Choroid plexus epithelial cell (primary cell): ENCODE measurements at regions not wholly inside any gene's neighbourhood (a gene's known extent, or its start where the extent isn't known, plus 50 kb on each side); places are given as distances from the start of the nearest gene placed in this dataset.
A peak's percentile ranks its signal among the peaks of the same experiment; 100 is the strongest.

Experiments
- DNase-seq: peaks from one replicate; pipeline ENCODE4 v3.0.0-alpha.2; 2010; ENCODE audit warnings: low read depth
- H3K4me3 ChIP-seq: 2 replicates; pipeline ENCODE4 v1.5.1; 2011; ENCODE audit warnings: low read depth, mild to moderate bottlenecking, control low read depth, low read length, moderate library complexity
- TF ChIP-seq, protein P1 (sequence below): conservative IDR thresholded peaks from 2 replicates; pipeline ENCODE4 v1.5.1; 2011; ENCODE audit warnings: low read depth, mild to moderate bottlenecking, control low read depth, inconsistent platforms, low read length, moderate library complexity

DNA sequence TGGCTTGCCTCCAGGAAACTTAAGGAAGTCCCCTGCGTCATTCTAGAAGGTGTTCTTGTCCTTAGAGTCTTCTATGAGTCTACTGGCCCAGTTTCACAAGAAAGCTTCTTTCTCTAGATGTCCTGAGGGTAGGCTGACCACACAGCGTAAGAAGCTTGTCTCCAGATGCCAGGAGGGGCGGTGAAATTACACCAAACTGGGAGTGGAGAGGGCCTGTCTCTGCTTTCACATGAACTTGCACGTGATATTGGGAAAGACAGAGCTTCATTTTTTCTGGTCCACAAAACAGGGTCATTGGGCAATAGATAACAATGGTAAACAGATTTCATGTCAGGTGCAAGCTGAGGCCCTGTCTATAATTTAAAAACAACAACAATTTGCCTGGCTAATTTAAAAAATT, 85.7 kb upstream of the TBX3 start:
- TF ChIP-seq, protein P1, sequence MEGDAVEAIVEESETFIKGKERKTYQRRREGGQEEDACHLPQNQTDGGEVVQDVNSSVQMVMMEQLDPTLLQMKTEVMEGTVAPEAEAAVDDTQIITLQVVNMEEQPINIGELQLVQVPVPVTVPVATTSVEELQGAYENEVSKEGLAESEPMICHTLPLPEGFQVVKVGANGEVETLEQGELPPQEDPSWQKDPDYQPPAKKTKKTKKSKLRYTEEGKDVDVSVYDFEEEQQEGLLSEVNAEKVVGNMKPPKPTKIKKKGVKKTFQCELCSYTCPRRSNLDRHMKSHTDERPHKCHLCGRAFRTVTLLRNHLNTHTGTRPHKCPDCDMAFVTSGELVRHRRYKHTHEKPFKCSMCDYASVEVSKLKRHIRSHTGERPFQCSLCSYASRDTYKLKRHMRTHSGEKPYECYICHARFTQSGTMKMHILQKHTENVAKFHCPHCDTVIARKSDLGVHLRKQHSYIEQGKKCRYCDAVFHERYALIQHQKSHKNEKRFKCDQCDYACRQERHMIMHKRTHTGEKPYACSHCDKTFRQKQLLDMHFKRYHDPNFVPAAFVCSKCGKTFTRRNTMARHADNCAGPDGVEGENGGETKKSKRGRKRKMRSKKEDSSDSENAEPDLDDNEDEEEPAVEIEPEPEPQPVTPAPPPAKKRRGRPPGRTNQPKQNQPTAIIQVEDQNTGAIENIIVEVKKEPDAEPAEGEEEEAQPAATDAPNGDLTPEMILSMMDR: no peak
- no peak overlapping the region for H3K4me3 ChIP-seq
- no peak for DNase-seq

DNA sequence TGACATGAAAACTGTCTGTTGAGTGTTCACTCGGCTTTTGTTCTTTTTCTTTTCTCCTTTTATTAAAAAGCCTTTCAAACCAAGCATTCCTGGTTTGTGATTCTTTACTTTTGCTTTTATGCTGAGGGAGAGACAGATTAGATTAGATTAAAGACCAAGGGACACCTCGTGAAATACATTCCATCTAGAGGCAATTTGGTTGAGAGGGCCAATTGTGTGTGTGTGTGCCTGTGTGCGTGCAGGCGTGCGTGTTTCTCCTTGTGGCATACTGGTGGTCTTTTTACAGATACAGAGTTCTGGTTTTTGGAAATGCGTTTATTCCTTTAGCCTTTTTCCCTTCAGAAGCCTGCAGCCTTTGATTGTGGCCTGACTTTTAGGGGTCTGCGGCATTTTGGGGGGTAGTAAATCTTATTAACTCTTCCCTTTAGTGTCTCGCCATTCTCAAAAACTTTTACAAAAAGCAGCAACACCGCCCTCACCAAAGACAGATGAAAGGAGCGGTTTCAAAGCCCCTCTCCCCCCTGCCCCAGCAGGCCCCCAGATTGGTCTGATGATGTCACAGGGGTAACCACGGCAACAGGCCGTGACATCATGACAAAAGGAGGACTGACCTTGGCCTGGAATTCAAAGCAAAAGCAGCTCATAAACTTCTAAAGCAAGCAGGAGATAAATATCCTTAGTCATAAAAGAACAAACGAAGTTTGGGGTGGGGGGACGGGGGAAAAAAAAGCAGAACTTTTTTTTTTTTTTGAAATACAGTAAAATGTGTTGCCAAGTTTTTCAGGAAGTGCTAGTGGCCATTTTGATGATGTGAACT, 84.1 kb upstream of the TBX3 start:
- no peak overlapping the region for H3K4me3 ChIP-seq
- TF ChIP-seq, protein P1: no peak
- DNase-seq: no peak

DNA sequence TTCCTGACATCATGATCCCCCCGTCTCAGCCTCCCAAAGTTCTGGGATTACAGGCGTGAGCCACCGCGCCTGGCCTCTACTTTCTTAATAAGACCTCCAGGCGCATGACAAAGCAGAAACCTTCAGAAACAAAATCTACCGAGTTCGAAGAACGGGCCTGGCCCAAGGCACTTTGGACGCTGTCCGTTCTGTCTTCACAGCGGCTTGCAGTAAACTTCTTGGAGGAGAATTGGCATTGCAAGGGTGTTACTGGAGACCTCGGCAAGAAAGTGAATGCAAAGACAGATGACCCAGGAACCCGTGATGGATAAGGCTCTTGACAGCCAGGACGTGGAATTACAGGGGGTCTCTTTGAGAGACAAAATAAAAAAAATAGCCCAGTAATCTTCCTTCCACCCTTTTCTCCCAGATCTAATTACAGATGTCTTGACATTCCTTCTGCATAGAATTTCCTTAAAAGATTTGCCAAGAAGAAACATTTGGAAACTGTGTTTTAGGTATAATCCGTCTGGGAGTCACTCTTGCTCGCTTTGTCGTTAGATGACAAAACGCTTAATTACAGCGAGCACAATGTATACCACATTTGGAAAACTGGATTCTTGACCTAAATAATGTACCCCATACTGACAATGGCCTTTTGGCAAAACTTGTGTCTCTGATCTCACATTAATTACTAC, 83.2 kb upstream of the TBX3 start:
- H3K4me3 ChIP-seq: no peak overlapping the region
- TF ChIP-seq, protein P1: no peak

DNA sequence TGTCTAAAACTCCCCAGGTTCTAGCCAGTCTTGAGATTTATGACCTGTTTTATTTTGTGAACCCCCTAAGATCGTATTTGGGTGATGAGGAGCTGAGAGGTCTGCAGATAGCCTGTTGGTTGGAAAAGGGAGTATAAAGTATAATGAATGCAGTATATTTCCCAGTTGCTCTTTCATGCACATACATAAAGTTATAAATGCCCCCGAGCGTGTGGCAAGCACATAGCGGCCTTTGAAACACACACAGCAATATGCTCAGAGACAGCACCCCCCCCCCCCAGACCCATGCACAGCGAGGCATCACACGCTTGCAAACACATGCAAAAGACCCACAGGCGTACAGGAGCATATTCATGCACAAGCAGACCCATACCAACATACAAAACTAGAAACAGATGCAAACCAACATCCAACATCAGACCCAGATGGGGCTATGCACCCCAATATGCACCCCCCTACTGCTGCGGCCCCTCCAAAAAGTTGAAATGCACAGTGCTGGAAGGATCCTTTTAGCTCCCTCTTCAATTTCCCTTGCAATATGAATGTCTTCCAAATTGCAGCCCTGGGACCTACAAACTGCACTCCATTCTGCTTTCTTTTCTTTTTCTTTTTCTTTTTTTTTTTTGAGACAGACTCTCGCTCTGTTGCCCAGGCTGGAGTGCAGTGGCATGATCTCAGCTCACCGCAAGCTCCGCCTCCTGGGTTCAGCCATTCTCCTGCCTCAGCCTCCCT, 82.2 kb upstream of the TBX3 start:
- TF ChIP-seq, protein P1: no peak
- no peak overlapping the region for H3K4me3 ChIP-seq
- no peak for DNase-seq

More for the DNA sequence above, 83.2 kb upstream of the TBX3 start:
- no peak for DNase-seq

DNA sequence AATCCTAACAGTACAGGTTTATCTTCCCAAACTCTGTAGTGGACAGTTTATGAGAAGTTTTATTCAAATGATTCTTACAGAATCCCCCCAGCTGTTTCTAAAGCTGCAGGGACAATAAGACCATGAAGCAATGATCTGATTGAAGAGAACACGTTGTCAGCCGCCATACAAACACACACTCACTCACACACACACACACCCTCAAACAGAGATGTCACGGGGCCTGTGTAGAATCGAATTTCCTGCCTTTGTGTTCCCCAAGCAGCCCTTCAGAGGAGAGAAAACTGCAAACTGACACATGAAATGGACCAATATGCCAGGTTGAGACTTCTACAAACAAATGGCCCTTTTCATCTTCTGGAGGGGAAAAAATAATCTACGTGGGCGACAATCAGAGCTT, 80.5 kb upstream of the TBX3 start:
- H3K4me3 ChIP-seq: no peak overlapping the region
- TF ChIP-seq, protein P1: no peak
- DNase-seq: no peak

DNA sequence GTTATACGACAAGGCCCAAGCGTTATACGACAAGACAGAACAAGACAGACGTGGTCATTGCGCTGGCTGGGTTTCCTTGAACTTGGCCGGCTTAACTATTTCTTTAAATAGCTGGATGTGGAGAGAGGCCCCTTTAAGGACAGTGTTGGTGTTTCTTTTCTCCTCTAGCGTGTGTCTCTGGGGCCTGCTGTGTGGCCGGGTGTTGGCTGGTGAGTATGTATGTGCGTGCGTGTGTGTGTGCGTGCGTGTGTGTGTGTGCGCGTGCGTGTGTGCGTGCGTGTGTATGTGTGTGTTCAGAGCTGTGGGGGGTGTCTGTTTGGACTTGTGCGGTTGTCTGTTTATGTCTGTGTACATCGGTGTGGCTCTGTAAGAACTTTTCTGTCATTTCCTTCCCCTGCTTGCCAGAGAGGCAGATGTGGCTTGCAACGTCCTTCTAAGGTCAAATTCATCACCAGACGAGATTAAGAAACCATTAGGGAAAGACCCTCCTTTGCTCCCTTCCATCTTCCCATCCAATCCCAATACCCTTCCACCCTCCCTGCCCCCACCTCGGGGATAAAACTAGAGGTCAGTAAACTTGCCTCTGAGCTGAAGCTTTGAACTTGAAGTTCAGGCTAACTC, 78.6 kb upstream of the TBX3 start:
- peak overlapping the region; percentile 13 for H3K4me3 ChIP-seq
- TF ChIP-seq, protein P1: no peak
- DNase-seq: peak; percentile 78
